Mucosa of descending colon (tissue), 3 donors: ENCODE measurements at regions not wholly inside any gene's neighbourhood (a gene's known extent, or its start where the extent isn't known, plus 50 kb on each side); places are given as distances from the start of the nearest gene placed in this dataset.

Source experiments
- ATAC-seq: fragments of 200-7000 bp; cut with Tn5 transposase; one replicate; pipeline ENCODE4 v1.9.1; 2020; ENCODE audit warnings: mild to moderate bottlenecking, moderate library complexity
- DNase-seq, 3 donors: peaks; one replicate each; pipeline ENCODE4 v3.0.0-alpha.2; 2020
- H3K36me3 ChIP-seq: fragments of 200-600 bp; one replicate; pipeline ENCODE4 v1.8.0; 2021; ENCODE audit warnings: low read depth, mild to moderate bottlenecking
- H3K4me1 ChIP-seq: fragments of 200-600 bp; one replicate; pipeline ENCODE4 v1.8.0; 2021; ENCODE audit warnings: low read depth, mild to moderate bottlenecking
- H3K4me3 ChIP-seq: fragments of 200-600 bp; one replicate; pipeline ENCODE4 v1.8.0; 2021; ENCODE audit warnings: mild to moderate bottlenecking
- H3K9me3 ChIP-seq: fragments of 200-600 bp; one replicate; pipeline ENCODE4 v1.8.0; 2021; ENCODE audit warnings: mild to moderate bottlenecking
- CTCF ChIP-seq: fragments of 200-600 bp; IDR thresholded peaks from one replicate; pipeline ENCODE4 v1.8.0; 2022; ENCODE audit warnings: antibody characterized with exemption, mild to moderate bottlenecking
- intact Hi-C, 2 donors: fragments of 100-400 bp; cut with DNase I in 1 of 2; cut with micrococcal nuclease in 1 of 2; formaldehyde crosslinking; loops; one replicate each; pipeline versions ENCODE4 v1.11.0 to v1.11.1; 2022; cut with DNase I, micrococcal nuclease
- donor health status: DM: no; HTN: no; CAD: no; lungs with moderate emphysema.
- donor health status: DM: no; HTN: no; CAD: no.
- donor health status: DM: no; HTN: yes; CAD: no.

- no peak for TF ChIP-seq CTCF
- Histone ChIP-seq H3K4me3 (no peak overlapping the region), H3K36me3 (no peaks in the 10 kb centered on the region), H3K4me1 (peaks cover 5% of the 10 kb centered on the region), H3K9me3 (no peaks in the 10 kb centered on the region)
- ATAC-seq (no peak), DNase-seq (no peak)
- intact Hi-C loops, result no loop called here
Observed at GRCh38 chr2:195356920-195357440, 300.0 kb upstream of the SLC39A10 start.

- ATAC-seq (no peak), DNase-seq (no peak)
- Histone ChIP-seq H3K4me1 (peaks cover 5% of the 10 kb centered on the region), H3K4me3 (no peak overlapping the region), H3K9me3 (no peaks in the 10 kb centered on the region), H3K36me3 (no peaks in the 10 kb centered on the region)
- intact Hi-C loops, result no loop called here
- no peak for TF ChIP-seq CTCF
Observed at GRCh38 chr2:195356026-195356425, 301.0 kb upstream of the SLC39A10 start.

GRCh38 chr2:195352581-195352980 lies 304.4 kb upstream of the SLC39A10 start:
- Histone ChIP-seq H3K4me3 (no peak overlapping the region), H3K36me3 (no peaks in the 10 kb centered on the region), H3K9me3 (no peaks in the 10 kb centered on the region), H3K4me1 (no peaks in the 10 kb centered on the region)
- DNase-seq (no peak), ATAC-seq (no peak)
- intact Hi-C loops, result no loop called here
- no peak for TF ChIP-seq CTCF

- Histone ChIP-seq H3K9me3 (no peaks in the 10 kb centered on the region), H3K4me3 (no peak overlapping the region), H3K4me1 (no peaks in the 10 kb centered on the region), H3K36me3 (no peaks in the 10 kb centered on the region)
- intact Hi-C loops, result no loop called here
- ATAC-seq (no peak), DNase-seq (no peak)
- TF ChIP-seq CTCF, result no peak
Observed at GRCh38 chr2:195343942-195344530, 313.0 kb upstream of the SLC39A10 start.

- H3K36me3 ChIP-seq, result no peaks in the 10 kb centered on the region
- H3K4me1 ChIP-seq, result no peaks in the 10 kb centered on the region
- no peak overlapping the region for H3K4me3 ChIP-seq
- TF ChIP-seq CTCF, result no peak
- intact Hi-C loops, result no loop called here
- no peak for DNase-seq
- no peak for ATAC-seq
- H3K9me3 ChIP-seq, result no peaks in the 10 kb centered on the region
Observed at GRCh38 chr2:195343540-195343939, 313.5 kb upstream of the SLC39A10 start.

GRCh38 chr2:195342061-195342460 lies 315.0 kb upstream of the SLC39A10 start:
- Histone ChIP-seq H3K4me1 (no peaks in the 10 kb centered on the region), H3K36me3 (no peaks in the 10 kb centered on the region), H3K9me3 (no peaks in the 10 kb centered on the region), H3K4me3 (no peak overlapping the region)
- DNase-seq, result no peak
- intact Hi-C loops, result no loop called here
- peak; percentile 57 for ATAC-seq
- TF ChIP-seq CTCF, result no peak
